SK-N-SH treated with all-trans-retinoic acid at 6 μM for 48 hours (cell line): ENCODE measurements at regions not wholly inside any gene's neighbourhood (a gene's known extent, or its start where the extent isn't known, plus 50 kb on each side); places are given as distances from the start of the nearest gene placed in this dataset.

Experiments
- ARNTL ChIP-seq: fragments of 450-650 bp; formaldehyde crosslinking; IDR thresholded peaks from 2 replicates; pipeline ENCODE4 v1.5.0; 2020; ENCODE audit warnings: low read depth, mild to moderate bottlenecking, moderate library complexity, borderline replicate concordance
- CREB5 ChIP-seq: fragments of 250-450 bp; sonication (Bioruptor Pico); IDR thresholded peaks from 2 replicates; pipeline ENCODE4 v1.5.1; 2020; ENCODE audit warnings: low read depth, mild to moderate bottlenecking, moderate library complexity
- ESRRG ChIP-seq: fragments of 250-450 bp; sonication (Bioruptor Pico); IDR thresholded peaks from 2 replicates; pipeline ENCODE4 v1.6.1; 2021; ENCODE audit warnings: mild to moderate bottlenecking
- ISL1 ChIP-seq: fragments of 250-450 bp; sonication (Bioruptor Pico); IDR thresholded peaks from 2 replicates; pipeline ENCODE4 v2.1.2; 2022; ENCODE audit warnings: mild to moderate bottlenecking, moderate library complexity
- PATZ1 ChIP-seq: fragments of 250-450 bp; sonication (Bioruptor Pico); IDR thresholded peaks from 2 replicates; pipeline ENCODE4 v1.8.0; 2020; ENCODE audit warnings: mild to moderate bottlenecking, moderate library complexity, borderline replicate concordance
- POU6F1 ChIP-seq: fragments of 250-450 bp; sonication (Bioruptor Pico); IDR thresholded peaks from 2 replicates; pipeline ENCODE4 v1.8.0; 2021; ENCODE audit warnings: low read depth, mild to moderate bottlenecking, moderate library complexity, borderline replicate concordance
- ZC3H10 ChIP-seq: fragments of 250-450 bp; sonication (Bioruptor Pico); IDR thresholded peaks from 2 replicates; pipeline ENCODE4 v1.5.1; 2021; ENCODE audit warnings: mild to moderate bottlenecking, moderate library complexity
- ZFP3 ChIP-seq: fragments of 250-450 bp; sonication (Bioruptor Pico); IDR thresholded peaks from 2 replicates; pipeline ENCODE4 v1.5.0; 2020; ENCODE audit warnings: mild to moderate bottlenecking, moderate library complexity
- ZNF8 ChIP-seq: fragments of 450-650 bp; formaldehyde crosslinking; IDR thresholded peaks from 2 replicates; pipeline ENCODE4 v1.5.0; 2020; ENCODE audit warnings: mild to moderate bottlenecking, moderate library complexity

- TF ChIP-seq ISL1 (no peak), ZC3H10 (CRISPR knock-in tag) (no peak), CREB5 (CRISPR knock-in tag) (no peak), PATZ1 (no peak), ZFP3 (CRISPR knock-in tag) (no peak), ZNF8 (CRISPR knock-in tag) (no peak), POU6F1 (CRISPR knock-in tag) (no peak), ARNTL (CRISPR knock-in tag) (no peak), ESRRG (no peak)
Measured at GRCh38 chr7:18235819-18236218, 208.2 kb upstream of the PRPS1L1 start.
